Mesendoderm (in vitro differentiated cells): ENCODE measurements at regions not wholly inside any gene's neighbourhood (a gene's known extent, or its start where the extent isn't known, plus 50 kb on each side); places are given as distances from the start of the nearest gene placed in this dataset.

Experiments
- DNase-seq: peaks from one replicate; pipeline ENCODE4 v3.0.0; 2013
- H2AK5ac ChIP-seq: 2 replicates; pipeline ENCODE4 v1.6.1; 2013; ENCODE audit warnings: low read length, inconsistent platforms
- H2BK120ac ChIP-seq: 2 replicates; pipeline ENCODE4 v1.6.1; 2013; ENCODE audit warnings: low read depth, mild to moderate bottlenecking, low read length, moderate library complexity, mixed read lengths
- H2BK15ac ChIP-seq: replicated peaks from 2 replicates; pipeline ENCODE4 v1.6.1; 2013; ENCODE audit warnings: low read depth, mild to moderate bottlenecking, moderate library complexity
- H2BK5ac ChIP-seq: 2 replicates; pipeline ENCODE4 v1.6.1; 2013; ENCODE audit warnings: low read length, inconsistent platforms
- H3K18ac ChIP-seq: 2 replicates; pipeline ENCODE4 v1.6.1; 2013; ENCODE audit warnings: mild to moderate bottlenecking, low read length, mixed read lengths
- H3K23ac ChIP-seq: one replicate; pipeline ENCODE4 v1.6.1; 2013; ENCODE audit warnings: low read length
- H3K27ac ChIP-seq: 2 replicates; pipeline ENCODE4 v1.5.1; 2013; ENCODE audit warnings: low read depth, mild to moderate bottlenecking, inconsistent platforms, low read length, moderate library complexity
- H3K27me3 ChIP-seq: 2 replicates; pipeline ENCODE4 v1.6.1; 2013; ENCODE audit warnings: low read length, control low read depth, mild to moderate bottlenecking, inconsistent platforms; ENCODE audit not compliant: insufficient read depth, poor library complexity
- H3K36me3 ChIP-seq: 2 replicates; pipeline ENCODE4 v1.6.1; 2013; ENCODE audit warnings: low read length, inconsistent platforms; ENCODE audit not compliant: control insufficient read depth, insufficient read depth
- H3K4ac ChIP-seq: one replicate; pipeline ENCODE4 v1.6.1; 2013; ENCODE audit warnings: low read depth, mild to moderate bottlenecking, low read length, moderate library complexity
- H3K4me1 ChIP-seq: 2 replicates; pipeline ENCODE4 v1.6.1; 2013; ENCODE audit warnings: low read depth, low read length, inconsistent platforms; ENCODE audit not compliant: control insufficient read depth
- H3K4me2 ChIP-seq: 2 replicates; pipeline ENCODE4 v1.6.1; 2013; ENCODE audit warnings: low read length
- H3K4me3 ChIP-seq: 2 replicates; pipeline ENCODE4 v1.5.1; 2013; ENCODE audit warnings: mild to moderate bottlenecking, low read length
- H3K56ac ChIP-seq: one replicate; pipeline ENCODE4 v1.6.1; 2013; ENCODE audit warnings: low read length
- H3K79me1 ChIP-seq: 2 replicates; pipeline ENCODE4 v1.6.1; 2013; ENCODE audit warnings: low read length, inconsistent platforms
- H3K79me2 ChIP-seq: 2 replicates; pipeline ENCODE4 v1.6.1; 2013; ENCODE audit warnings: mild to moderate bottlenecking, low read length; ENCODE audit not compliant: control insufficient read depth, insufficient read depth
- H3K9ac ChIP-seq: 2 replicates; pipeline ENCODE4 v1.6.1; 2013; ENCODE audit warnings: low read length, inconsistent platforms
- H4K5ac ChIP-seq: one replicate; pipeline ENCODE4 v1.6.1; 2013; ENCODE audit warnings: low read length
- H4K8ac ChIP-seq: one replicate; pipeline ENCODE4 v1.6.1; 2013; ENCODE audit warnings: low read depth, mild to moderate bottlenecking, control low read depth, low read length, moderate library complexity
- WGBS: extraction: QIAGEN DNeasy Blood & Tissue Kit; methylation state at CpG from one replicate; pipeline ENCODE4 v1.1.7; 2013; ENCODE audit warnings: low lambda C conversion rate, missing lambda C conversion rate; ENCODE audit not compliant: insufficient coverage; ENCODE audit errors: extremely low coverage; 5-methylcytosine and 5-hydroxymethylcytosine counted together

DNA sequence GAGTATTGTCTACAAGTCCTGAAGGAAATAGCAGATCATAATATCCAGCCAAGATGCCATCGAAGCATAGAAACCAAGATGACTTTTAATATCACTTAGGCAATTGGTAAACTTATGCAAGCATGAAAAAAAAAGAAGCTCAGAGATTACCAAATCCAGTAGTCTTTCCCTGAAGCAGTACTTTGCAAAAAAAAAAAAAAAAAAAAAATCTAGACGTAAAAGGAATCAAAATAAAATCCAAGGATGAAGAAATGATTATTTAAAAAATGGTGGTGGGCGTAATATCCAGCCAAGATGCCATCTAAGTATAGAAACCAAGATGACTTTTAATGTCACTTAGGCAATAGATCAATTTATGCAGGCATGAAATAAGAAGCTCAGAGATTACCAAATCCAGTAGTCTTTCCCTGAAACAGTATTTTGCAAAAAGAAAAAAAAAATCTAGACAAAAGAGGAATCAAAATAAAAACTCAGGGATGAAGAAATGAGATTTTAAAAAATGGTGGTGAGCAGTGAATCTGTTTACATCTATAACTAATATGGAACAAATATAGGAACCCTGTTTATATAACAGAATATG lies 108.8 kb downstream of the GYPC start:
- H3K4me2 ChIP-seq: no peak overlapping the region
- no peaks in the 10 kb centered on the region for H3K27me3 ChIP-seq
- H2AK5ac ChIP-seq: no peak overlapping the region
- no peak overlapping the region for H4K8ac ChIP-seq
- no peaks in the 10 kb centered on the region for H3K79me1 ChIP-seq
- H2BK5ac ChIP-seq: no peak overlapping the region
- H4K5ac ChIP-seq: no peak overlapping the region
- H3K4me1 ChIP-seq: no peaks in the 10 kb centered on the region
- H2BK120ac ChIP-seq: no peak overlapping the region
- WGBS: no CpG with 5 or more reads among the region's 3 CpGs
- H2BK15ac ChIP-seq: no peak overlapping the region
- H3K23ac ChIP-seq: no peak overlapping the region
- no peak overlapping the region for H3K4me3 ChIP-seq
- no peaks in the 10 kb centered on the region for H3K79me2 ChIP-seq
- H3K4ac ChIP-seq: no peak overlapping the region
- no peak overlapping the region for H3K27ac ChIP-seq
- DNase-seq: no peak
- H3K9ac ChIP-seq: no peak overlapping the region
- H3K36me3 ChIP-seq: no peaks in the 10 kb centered on the region
- H3K18ac ChIP-seq: no peak overlapping the region
- H3K56ac ChIP-seq: no peak overlapping the region

DNA sequence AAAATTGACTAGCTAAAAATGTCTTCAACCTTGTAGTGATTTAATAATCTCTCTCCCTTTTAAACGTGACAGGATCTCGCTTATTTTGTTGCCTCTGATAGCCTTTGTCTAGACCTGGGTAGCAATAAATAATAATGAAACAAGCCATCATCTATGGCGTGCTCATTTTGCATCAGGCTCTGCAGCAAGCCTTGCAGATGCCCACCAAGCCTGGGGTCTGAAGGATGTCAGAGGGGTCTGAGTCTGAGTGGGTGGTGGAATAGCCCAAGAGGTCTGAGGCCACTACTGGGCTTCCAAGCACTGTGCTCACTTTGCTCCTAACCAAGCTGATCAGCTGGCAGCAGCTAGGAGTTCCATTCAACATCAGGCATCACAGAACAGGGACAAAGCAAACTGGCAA lies 109.4 kb downstream of the GYPC start:
- Histone ChIP-seq H3K23ac (no peak overlapping the region), H2BK120ac (no peak overlapping the region), H4K8ac (no peak overlapping the region), H3K56ac (no peak overlapping the region), H2BK5ac (no peak overlapping the region), H3K4me1 (no peaks in the 10 kb centered on the region), H3K27ac (no peak overlapping the region), H3K4me2 (no peak overlapping the region), H3K4ac (no peak overlapping the region), H3K4me3 (no peak overlapping the region), H3K36me3 (no peaks in the 10 kb centered on the region), H3K9ac (no peak overlapping the region), H3K27me3 (no peaks in the 10 kb centered on the region), H2BK15ac (no peak overlapping the region), H3K79me2 (no peaks in the 10 kb centered on the region), H3K18ac (no peak overlapping the region), H2AK5ac (no peak overlapping the region), H3K79me1 (no peaks in the 10 kb centered on the region), H4K5ac (no peak overlapping the region)
- no peak for DNase-seq
- WGBS: no CpG with 5 or more reads among the region's 3 CpGs

DNA sequence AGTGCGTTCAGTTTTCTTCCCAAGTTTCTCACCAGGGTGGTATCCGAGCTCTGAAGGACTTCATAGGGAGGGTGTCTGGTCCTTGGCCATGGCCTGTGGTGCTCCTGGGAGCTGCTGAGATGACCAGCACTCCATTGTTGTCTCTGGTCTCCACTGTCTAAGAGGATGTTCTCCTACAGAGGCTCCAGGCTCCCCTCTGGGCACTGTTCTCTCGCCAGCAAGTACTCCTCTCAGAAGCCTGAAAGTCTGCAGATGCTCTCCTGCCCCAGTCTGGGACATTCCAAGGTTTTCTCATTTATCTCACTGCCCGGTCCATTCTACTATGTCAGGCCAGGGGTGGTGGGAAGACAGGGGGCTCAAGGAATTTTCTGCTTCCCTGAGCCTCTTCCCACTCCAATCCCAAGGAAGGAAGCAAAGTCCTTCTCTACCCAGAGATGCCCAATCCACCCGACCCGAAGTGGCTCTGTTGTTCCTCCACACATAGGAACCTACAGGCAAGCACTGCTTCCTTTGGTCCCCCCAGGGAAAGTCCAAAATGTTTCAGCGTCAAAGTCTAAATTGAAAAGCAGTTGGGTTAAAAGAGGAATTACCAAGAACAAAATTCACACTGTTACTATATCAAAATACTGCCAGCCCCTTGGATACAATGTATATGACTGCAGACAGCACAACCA lies 110.5 kb downstream of the GYPC start:
- no CpG with 5 or more reads among the region's 7 CpGs for whole genome bisulfite sequencing
- no peak overlapping the region for H3K23ac ChIP-seq
- H2BK15ac ChIP-seq: no peak overlapping the region
- H3K18ac ChIP-seq: no peak overlapping the region
- no peak overlapping the region for H4K8ac ChIP-seq
- no peak overlapping the region for H2BK5ac ChIP-seq
- no peak overlapping the region for H2BK120ac ChIP-seq
- H3K27ac ChIP-seq: no peak overlapping the region
- H3K4me2 ChIP-seq: no peak overlapping the region
- H3K36me3 ChIP-seq: no peaks in the 10 kb centered on the region
- no peaks in the 10 kb centered on the region for H3K79me2 ChIP-seq
- H3K4ac ChIP-seq: no peak overlapping the region
- H4K5ac ChIP-seq: no peak overlapping the region
- no peaks in the 10 kb centered on the region for H3K4me1 ChIP-seq
- no peak overlapping the region for H3K9ac ChIP-seq
- H3K27me3 ChIP-seq: no peaks in the 10 kb centered on the region
- H3K4me3 ChIP-seq: no peak overlapping the region
- H3K56ac ChIP-seq: no peak overlapping the region
- no peak overlapping the region for H2AK5ac ChIP-seq
- H3K79me1 ChIP-seq: no peaks in the 10 kb centered on the region
- DNase-seq: no peak

DNA sequence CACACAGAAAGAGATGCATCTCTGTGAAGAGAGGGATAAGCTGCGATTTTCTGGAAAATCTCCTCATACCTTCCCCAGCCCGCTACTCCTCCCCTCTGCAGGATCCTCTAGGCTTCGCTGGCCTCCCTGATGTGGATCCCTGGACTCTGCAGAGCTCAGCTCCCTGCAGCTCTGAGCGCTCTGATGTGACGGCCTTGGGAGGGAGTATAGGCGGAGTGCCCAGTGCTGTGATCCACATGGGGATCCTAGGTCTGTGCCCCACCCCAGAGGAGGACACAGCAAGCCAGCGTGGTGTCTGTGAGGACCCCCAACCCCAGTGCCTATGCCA lies 111.0 kb downstream of the GYPC start:
- Histone ChIP-seq H3K4me2 (no peak overlapping the region), H2BK120ac (no peak overlapping the region), H3K9ac (no peak overlapping the region), H3K23ac (no peak overlapping the region), H3K27me3 (no peaks in the 10 kb centered on the region), H2BK15ac (no peak overlapping the region), H3K4me3 (no peak overlapping the region), H3K4me1 (no peaks in the 10 kb centered on the region), H3K56ac (no peak overlapping the region), H3K18ac (no peak overlapping the region), H2AK5ac (no peak overlapping the region), H3K4ac (no peak overlapping the region), H4K8ac (no peak overlapping the region), H3K79me2 (no peaks in the 10 kb centered on the region), H4K5ac (no peak overlapping the region), H3K36me3 (no peaks in the 10 kb centered on the region), H2BK5ac (no peak overlapping the region), H3K27ac (no peak overlapping the region), H3K79me1 (no peaks in the 10 kb centered on the region)
- no CpG with 5 or more reads among the region's 7 CpGs for WGBS
- no peak for DNase-seq

GRCh38 chr2:126769118-126769517 lies 113.2 kb downstream of the GYPC start:
- H3K27me3 ChIP-seq: no peaks in the 10 kb centered on the region
- no peak overlapping the region for H2BK5ac ChIP-seq
- no peaks in the 10 kb centered on the region for H3K79me1 ChIP-seq
- H2BK120ac ChIP-seq: no peak overlapping the region
- no peak overlapping the region for H4K5ac ChIP-seq
- no peak overlapping the region for H3K4me2 ChIP-seq
- H3K23ac ChIP-seq: no peak overlapping the region
- no peak overlapping the region for H3K18ac ChIP-seq
- no peak overlapping the region for H2AK5ac ChIP-seq
- DNase-seq: no peak
- no peaks in the 10 kb centered on the region for H3K4me1 ChIP-seq
- H3K4me3 ChIP-seq: no peak overlapping the region
- no peaks in the 10 kb centered on the region for H3K79me2 ChIP-seq
- WGBS: no CpG with 5 or more reads among the region's 3 CpGs
- no peak overlapping the region for H2BK15ac ChIP-seq
- H3K4ac ChIP-seq: no peak overlapping the region
- no peak overlapping the region for H3K27ac ChIP-seq
- H3K36me3 ChIP-seq: no peaks in the 10 kb centered on the region
- H4K8ac ChIP-seq: no peak overlapping the region
- no peak overlapping the region for H3K56ac ChIP-seq
- no peak overlapping the region for H3K9ac ChIP-seq

DNA sequence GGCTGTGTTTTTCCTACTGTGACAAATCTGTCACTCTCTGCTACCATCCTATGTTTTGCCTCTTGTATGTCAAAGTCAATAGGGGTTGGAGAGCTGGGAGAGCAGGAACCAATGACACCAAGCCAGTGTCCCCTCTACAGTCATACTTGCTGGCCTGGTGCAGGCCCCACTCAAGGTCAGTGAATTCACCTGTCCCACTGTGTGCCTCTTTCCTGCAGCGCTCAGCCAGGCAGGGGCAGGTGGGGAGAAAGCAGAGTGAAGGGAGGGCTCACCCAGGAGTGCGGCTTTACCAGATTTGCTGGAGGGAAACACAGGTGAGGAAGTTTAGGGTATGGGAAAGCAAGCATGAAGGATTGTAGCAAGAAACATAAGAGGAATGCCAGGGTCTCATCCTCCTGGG lies 114.5 kb downstream of the GYPC start:
- H3K4ac ChIP-seq: no peak overlapping the region
- no peaks in the 10 kb centered on the region for H3K4me1 ChIP-seq
- H3K27ac ChIP-seq: no peak overlapping the region
- H2BK120ac ChIP-seq: no peak overlapping the region
- H3K23ac ChIP-seq: no peak overlapping the region
- no peak overlapping the region for H2BK5ac ChIP-seq
- no peak overlapping the region for H3K4me3 ChIP-seq
- no peaks in the 10 kb centered on the region for H3K79me1 ChIP-seq
- H3K56ac ChIP-seq: no peak overlapping the region
- no peaks in the 10 kb centered on the region for H3K79me2 ChIP-seq
- no peaks in the 10 kb centered on the region for H3K36me3 ChIP-seq
- no CpG with 5 or more reads among the region's 2 CpGs for WGBS
- H3K27me3 ChIP-seq: no peaks in the 10 kb centered on the region
- H2BK15ac ChIP-seq: no peak overlapping the region
- no peak overlapping the region for H3K18ac ChIP-seq
- no peak overlapping the region for H2AK5ac ChIP-seq
- H4K8ac ChIP-seq: no peak overlapping the region
- H4K5ac ChIP-seq: no peak overlapping the region
- H3K4me2 ChIP-seq: no peak overlapping the region
- DNase-seq: no peak
- no peak overlapping the region for H3K9ac ChIP-seq
